HL-60 (cell line): ENCODE measurements at regions not wholly inside any gene's neighbourhood (a gene's known extent, or its start where the extent isn't known, plus 50 kb on each side); places are given as distances from the start of the nearest gene placed in this dataset.

Experiments
- GABPA ChIP-seq: IDR thresholded peaks from 2 replicates; pipeline ENCODE4 v1.6.1; 2012; ENCODE audit warnings: low read depth
- POLR2AphosphoS5 ChIP-seq: IDR thresholded peaks from 2 replicates; pipeline ENCODE4 v1.6.1; 2012; ENCODE audit warnings: low read depth
- SPI1 ChIP-seq: IDR thresholded peaks from 2 replicates; pipeline ENCODE4 v1.6.1; 2012; ENCODE audit warnings: low read depth, mild to moderate bottlenecking, borderline replicate concordance
- TF ChIP-seq, protein P1 (sequence below): IDR thresholded peaks from one replicate; pipeline ENCODE4 v1.5.1; 2011; ENCODE audit warnings: low read length, control low read depth, inconsistent platforms; ENCODE audit not compliant: insufficient read depth
- TF ChIP-seq, protein P2 (sequence below): IDR thresholded peaks from 2 replicates; pipeline ENCODE4 v1.6.1; 2012; ENCODE audit warnings: low read depth; ENCODE audit not compliant: insufficient replicate concordance

DNA sequence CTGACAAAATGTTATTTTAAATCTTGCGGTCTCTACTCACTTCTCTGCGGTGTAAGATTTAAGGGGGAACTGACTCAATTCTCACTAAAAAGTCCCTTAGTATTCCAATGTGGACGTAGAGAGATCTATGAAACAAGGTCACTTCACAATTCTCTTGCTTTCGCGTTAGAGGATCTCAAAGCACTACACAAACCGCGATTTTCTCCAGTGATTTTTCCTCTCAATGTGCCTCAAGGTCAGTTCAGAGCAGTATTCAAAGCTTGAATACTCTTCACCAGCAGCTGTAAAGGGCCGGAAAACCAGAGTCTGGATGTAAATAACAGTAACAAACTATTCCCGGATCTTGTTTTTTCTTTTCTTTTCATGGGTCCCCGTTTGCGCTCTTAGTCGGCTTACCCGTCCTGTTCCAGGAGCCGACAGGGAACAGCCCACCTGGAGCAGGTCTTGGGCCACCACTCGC lies 128.2 kb downstream of the TMEM161B start:
- TF ChIP-seq, protein P1, sequence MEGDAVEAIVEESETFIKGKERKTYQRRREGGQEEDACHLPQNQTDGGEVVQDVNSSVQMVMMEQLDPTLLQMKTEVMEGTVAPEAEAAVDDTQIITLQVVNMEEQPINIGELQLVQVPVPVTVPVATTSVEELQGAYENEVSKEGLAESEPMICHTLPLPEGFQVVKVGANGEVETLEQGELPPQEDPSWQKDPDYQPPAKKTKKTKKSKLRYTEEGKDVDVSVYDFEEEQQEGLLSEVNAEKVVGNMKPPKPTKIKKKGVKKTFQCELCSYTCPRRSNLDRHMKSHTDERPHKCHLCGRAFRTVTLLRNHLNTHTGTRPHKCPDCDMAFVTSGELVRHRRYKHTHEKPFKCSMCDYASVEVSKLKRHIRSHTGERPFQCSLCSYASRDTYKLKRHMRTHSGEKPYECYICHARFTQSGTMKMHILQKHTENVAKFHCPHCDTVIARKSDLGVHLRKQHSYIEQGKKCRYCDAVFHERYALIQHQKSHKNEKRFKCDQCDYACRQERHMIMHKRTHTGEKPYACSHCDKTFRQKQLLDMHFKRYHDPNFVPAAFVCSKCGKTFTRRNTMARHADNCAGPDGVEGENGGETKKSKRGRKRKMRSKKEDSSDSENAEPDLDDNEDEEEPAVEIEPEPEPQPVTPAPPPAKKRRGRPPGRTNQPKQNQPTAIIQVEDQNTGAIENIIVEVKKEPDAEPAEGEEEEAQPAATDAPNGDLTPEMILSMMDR: no peak
- TF ChIP-seq, protein P2, sequence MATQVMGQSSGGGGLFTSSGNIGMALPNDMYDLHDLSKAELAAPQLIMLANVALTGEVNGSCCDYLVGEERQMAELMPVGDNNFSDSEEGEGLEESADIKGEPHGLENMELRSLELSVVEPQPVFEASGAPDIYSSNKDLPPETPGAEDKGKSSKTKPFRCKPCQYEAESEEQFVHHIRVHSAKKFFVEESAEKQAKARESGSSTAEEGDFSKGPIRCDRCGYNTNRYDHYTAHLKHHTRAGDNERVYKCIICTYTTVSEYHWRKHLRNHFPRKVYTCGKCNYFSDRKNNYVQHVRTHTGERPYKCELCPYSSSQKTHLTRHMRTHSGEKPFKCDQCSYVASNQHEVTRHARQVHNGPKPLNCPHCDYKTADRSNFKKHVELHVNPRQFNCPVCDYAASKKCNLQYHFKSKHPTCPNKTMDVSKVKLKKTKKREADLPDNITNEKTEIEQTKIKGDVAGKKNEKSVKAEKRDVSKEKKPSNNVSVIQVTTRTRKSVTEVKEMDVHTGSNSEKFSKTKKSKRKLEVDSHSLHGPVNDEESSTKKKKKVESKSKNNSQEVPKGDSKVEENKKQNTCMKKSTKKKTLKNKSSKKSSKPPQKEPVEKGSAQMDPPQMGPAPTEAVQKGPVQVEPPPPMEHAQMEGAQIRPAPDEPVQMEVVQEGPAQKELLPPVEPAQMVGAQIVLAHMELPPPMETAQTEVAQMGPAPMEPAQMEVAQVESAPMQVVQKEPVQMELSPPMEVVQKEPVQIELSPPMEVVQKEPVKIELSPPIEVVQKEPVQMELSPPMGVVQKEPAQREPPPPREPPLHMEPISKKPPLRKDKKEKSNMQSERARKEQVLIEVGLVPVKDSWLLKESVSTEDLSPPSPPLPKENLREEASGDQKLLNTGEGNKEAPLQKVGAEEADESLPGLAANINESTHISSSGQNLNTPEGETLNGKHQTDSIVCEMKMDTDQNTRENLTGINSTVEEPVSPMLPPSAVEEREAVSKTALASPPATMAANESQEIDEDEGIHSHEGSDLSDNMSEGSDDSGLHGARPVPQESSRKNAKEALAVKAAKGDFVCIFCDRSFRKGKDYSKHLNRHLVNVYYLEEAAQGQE: no peak
- no peak for TF ChIP-seq GABPA
- TF ChIP-seq POLR2AphosphoS5: no peak
- no peak for TF ChIP-seq SPI1
